GM18507 (cell line): ENCODE measurements at regions not wholly inside any gene's neighbourhood (a gene's known extent, or its start where the extent isn't known, plus 50 kb on each side); places are given as distances from the start of the nearest gene placed in this dataset.

ENCODE experiments used
- DNase-seq: peaks from one replicate; pipeline ENCODE4 v3.0.0; 2011; ENCODE audit warnings: low read depth; ENCODE audit not compliant: insufficient read length; ENCODE audit errors: extremely low spot score
- FAIRE-seq: peaks from 2 replicates; lab custom pipeline; 2011; peaks lifted over from hg19 to GRCh38; lab: Jason Lieb, UNC

DNA sequence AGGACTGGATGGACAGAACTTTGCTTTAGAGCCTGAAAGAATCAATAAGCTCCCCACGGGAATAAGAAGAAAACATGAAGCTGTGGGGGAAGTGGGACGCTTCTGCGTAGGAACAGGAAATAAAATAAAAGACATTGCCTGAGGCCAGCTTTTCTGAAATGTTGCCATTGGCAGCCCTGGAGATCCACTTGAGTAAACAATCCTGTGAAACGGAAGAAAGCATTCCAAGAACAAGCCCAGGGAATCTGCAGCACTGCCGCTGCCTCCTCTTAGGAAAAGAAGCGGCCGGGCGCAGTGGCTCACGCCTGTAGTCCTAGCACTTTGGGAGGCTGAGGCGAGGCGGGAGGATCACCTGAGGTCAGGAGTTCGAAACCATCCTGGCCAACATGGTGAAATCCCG lies 182.3 kb upstream of the RALGAPA2 start:
- FAIRE-seq (no peak), DNase-seq (no peak)

DNA sequence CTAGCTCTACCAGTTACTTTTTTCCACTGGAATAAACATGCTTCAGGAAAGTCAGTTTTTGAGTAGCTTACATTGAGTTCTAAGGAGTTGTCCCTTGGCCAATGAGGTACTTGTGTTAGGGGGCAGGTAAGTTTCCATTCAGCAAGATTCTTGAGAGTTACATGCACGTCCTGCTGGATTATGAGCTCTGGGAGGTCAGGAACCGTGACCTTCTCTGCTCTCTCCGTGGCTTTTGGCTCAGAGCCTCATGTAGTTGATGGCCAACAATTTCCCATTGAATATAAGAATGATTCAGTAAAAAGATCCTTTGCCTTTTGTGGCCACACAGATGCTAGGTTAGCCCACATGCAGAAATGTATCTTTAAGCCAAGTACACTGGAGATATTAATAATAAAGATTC lies 181.8 kb upstream of the RALGAPA2 start:
- DNase-seq (no peak), FAIRE-seq (no peak)

DNA sequence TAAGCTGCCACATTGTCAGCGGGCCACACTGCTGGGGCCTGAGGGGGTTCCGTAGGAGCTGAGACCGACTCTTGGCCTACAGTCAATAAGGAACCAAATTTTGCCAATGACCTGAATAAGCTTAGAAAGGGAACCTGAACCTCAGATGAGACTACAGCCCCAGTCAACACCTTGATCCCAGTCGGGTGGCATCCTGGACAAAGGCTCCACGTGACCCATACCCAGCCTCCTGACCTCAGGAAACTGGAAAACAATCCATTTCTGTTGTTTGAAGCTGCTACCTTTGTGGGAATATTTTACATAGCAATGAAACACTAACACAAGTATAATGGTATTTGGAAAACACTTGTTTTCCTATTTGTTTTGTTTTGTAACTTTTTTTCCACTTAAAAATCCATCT lies 179.9 kb upstream of the RALGAPA2 start:
- DNase-seq (no peak), FAIRE-seq (no peak)

DNA sequence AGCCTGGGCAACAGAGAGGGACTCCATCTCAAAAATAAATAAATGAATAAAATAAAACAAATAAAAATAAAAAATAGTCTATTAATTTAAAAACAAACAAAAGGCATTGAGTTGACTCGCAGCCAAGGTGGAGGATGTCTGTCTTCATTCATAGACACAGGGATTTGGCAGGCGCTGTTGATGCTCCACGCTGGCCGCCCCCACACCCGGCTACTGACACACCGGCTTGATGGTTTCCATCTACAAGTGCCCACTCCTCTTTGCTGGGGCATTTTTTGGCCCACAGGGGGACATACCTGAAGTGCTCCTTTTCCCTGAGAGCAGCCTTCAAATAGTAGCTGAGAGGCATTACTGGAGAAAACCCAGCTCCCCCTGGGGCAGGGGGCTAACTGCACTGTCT lies 178.3 kb upstream of the RALGAPA2 start:
- DNase-seq (no peak), FAIRE-seq (no peak)

DNA sequence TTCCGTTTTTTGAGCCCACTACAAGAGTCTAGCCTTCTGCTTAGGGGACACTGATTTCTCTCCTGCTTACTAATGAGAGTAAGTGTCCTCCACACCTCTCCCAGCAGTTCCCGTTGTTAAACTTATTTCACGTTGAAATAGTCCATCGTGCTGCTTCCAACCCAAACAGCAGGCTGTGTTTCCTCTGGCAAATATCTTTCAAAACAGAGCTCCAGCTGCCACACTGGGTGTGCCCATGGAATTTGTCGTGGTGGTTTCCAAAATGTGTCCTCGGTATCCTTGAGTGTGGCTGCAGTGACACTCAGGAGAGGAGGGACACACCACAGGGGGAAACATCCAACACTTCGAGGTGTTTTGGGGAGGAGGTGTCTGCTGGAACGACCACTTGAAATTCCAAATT lies 176.5 kb upstream of the RALGAPA2 start:
- DNase-seq (no peak), FAIRE-seq (no peak)

DNA sequence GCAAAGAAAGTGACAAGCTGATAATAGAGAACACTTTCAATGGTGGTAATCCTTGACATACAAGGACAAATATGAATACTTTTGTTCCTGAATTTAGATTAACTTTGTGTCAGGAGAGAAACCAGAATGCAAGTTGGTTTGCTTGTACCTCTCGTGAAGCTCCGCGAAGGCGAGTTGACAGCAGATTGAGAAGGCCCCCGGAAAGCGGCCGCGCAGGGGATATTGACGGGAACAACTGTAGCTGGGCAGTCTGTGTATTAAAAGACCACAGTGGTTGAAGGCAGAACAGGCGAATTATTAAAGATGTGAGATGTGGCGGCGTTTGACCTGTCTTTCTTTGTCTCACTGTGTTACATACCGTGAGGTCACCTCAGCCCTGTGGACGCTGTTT lies 175.8 kb upstream of the RALGAPA2 start:
- DNase-seq (no peak), FAIRE-seq (no peak)

DNA sequence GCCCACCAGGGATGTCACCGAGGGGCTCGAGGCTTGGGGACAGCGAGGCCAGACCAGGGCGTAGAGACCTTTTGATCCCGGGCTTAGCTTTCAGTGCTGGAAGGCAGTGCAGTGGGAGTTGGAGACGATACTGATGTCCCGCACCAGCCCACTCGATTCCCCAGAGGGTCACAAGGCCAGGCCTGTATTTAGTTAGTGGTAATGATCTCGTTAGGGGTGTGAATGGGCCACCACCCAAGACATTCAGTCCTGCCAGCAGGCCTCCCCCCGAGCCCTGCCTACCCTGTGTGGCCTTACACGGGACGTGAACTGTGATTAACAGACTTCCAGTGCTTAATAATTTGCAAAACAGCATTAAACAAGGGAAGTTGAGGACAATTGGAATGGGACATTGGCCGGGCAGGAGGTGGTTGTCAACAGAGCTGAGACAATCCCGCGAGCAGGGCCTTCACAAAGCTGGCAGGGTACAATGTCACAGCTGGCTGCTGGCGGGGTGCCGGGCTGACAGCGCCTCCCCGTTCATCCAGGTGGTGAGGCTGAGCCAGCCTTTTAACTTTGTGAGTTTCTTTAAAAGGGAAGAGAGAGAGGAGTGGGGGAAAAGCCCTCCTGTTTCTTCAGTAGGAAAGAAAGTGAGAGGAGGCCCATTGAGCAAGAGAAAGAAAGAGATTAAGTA lies 175.3 kb upstream of the RALGAPA2 start:
- no peak for DNase-seq
- FAIRE-seq, result no peak

DNA sequence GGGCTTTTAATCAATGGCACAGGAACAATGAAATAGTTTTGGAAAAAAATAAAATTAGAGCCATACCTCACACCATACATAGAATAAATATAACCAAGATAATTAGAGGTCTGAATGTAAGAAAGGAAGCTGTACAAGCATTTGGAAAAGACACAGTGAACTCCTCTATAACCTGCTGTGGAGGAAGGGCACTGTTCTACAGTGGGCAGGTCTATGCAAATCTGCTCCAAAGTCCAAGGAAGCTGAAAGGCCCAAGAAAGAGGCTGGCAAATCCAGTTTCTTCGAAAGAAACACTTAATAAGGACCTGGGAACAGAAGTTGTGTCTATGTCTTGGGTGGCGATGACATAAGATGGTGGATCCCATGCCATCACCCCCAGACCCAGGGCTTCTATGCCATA lies 169.4 kb upstream of the RALGAPA2 start:
- no peak for FAIRE-seq

DNA sequence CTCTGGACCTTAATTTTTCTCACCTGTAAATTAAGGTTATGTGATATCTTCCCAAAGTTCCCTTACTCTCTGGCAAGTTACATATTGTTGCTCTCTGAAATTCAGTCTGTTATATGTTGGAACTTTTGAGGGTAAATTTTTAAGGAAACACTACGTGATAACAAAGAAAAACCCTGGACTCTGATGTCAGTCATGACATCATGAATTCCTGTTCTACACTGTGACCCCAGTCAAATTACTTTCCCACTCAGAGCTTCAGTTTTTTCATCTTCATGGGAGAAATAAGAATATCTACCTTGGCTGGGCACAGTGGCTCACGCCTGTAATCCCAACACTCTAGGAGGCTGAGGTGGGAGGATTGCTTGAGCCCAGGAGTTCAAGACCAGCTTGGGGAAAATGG lies 164.6 kb upstream of the RALGAPA2 start:
- no peak for FAIRE-seq
- no peak for DNase-seq

More for the DNA sequence above, 169.4 kb upstream of the RALGAPA2 start:
- DNase-seq, result no peak

DNA sequence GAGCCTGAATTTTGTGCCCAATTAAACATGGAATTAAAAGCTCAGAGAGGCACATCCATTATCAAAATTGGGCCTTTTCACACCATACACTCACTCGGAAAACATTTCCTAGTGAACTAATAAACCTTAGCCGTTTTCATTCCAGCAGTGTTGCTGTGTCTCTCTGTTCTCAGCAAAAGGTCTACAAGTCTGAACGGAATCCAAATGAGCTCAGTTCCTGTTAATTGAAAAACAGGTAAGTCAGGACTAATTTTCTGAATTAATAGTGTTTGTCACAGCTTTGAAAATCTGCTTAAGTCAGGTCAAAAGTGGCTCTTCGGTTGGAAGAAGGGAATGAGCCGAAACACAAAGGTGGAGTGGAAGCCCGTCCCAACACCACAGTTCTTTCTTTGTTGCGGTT lies 163.3 kb upstream of the RALGAPA2 start:
- DNase-seq, result no peak
- no peak for FAIRE-seq

DNA sequence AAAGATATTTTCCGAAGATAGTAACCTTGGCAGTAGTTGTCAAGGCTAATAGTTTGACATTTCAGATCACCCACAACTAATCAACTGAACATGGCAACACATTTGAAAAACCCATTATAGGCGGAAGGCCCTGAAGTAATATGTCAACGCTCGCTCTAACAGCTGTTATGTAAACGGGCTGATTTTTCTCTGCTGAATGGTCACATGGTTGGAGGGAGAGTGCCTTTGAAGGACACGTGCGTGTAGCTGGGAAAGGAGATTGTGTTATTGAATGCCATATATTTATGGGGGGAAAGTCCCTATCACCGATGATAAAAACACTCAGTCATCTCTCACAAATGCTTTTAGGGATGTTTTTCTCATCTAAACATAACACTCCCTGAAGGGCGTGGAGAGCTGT lies 160.0 kb upstream of the RALGAPA2 start:
- DNase-seq (no peak), FAIRE-seq (no peak)

DNA sequence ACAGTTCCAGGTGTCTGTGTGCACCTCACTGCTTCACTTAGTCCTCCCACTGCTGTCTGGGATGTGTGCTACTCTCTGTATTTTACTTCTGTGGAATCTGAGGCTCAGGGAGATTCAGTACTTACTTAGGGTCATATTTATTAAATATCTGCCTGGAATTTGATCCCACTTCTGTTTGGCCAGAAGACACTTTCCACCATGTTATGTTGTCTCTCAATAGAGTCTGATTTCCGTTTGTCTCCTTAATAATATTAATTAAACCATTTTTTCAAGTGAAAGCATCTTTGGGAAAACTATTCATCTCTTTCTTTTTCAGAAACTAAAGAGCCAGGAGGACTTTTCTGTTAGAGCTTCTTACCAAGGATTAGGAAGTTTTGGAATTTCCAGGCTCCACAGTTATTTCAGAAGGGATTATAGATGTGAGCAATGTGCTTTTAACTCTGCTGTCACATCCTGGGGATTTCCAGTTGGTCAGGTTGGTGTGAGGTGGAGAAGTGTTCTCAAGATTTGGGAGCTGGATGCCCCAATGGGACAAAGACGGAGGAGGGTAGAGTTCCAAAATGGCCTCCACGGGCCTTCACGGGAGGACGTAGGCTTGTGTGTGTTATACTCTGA lies 156.8 kb upstream of the RALGAPA2 start:
- DNase-seq (no peak), FAIRE-seq (no peak)

DNA sequence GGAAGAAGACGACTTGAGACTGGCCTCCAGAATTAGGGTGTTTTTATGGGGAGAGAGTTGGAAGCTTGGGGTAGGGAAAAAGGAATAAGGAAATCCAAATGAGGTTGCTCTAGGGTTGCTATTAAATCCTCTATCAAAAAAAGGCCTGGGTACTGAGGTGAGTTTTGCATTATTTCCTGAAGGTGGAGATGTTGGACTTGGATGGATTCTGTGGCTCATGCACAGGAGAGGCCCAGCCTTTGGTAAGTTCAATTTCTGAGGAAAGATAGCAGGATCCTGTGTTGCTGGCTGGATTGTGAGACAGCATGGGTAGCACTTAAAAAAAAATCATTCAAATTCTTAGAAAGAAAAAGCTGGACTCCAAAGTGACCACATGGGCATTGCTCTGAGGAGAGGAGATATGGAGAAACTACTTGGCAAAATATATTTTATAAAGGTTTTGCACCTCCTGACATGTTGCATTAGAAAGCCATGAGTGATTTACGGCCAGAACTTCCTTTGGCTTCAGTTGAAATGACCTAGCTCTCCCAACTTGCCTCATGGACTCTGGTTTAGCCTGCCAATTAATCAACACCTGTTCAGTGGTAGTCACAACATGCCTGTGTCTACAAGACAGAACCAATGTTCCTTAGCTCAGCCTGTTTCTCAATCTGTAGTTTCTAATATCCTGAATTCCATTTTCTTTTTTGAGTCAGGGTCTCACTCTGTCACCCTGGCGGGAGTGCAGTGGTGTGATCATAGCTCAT lies 152.1 kb upstream of the RALGAPA2 start:
- no peak for DNase-seq
- FAIRE-seq, result no peak

DNA sequence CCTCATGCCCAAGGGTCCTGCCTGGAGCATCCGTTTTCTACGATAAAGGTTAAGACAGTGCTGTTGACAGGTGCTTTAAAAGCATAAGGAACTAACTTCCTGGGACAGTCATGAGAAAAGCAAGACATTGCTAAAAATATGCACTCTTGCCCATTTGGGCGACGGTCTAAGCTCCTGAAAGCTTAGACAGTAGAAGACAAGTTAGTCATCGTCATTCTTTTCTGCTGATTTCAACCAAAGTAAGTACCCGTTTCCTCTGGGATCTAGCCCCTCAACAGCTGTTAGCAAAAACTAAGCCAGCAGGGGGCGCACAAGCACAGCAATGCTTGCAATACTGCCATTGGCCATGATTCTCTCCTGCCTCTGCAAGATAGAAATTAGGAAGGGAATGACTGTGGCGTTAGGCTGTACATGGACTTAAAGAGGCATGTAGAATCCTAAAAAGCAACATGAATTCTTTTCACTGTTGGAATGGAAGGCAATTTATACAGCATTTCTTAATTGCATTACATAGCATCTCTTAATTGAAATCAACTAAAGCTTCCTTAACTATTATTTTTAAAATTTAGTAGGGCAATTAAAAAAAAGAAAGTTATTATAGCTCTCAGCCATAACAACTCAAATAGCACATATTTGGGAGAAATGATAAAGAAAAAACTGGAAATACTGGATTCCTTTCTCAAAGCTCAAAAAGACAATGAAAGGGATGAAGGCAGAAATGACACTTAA lies 147.8 kb upstream of the RALGAPA2 start:
- DNase-seq (peak; percentile 51), FAIRE-seq (peak; percentile 83)

DNA sequence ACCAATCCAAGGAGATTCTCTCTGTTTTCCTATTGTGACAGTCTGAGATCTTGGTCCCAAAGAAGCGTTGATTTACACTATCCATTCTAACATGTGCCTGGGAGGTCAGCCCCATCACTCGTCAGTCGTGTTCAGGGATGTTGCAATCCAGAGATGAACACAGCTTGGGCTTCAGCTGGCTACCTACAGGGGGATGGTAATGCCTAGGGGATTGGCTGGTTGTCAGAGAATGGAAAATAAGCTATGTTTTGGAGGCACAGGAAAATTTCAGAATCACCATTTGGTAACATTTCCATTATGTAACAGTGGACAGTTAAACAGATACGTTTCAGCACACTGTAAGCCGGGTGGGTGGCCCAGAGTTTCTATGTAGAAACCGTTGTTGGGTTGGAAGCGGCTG lies 147.1 kb upstream of the RALGAPA2 start:
- DNase-seq (no peak), FAIRE-seq (no peak)

DNA sequence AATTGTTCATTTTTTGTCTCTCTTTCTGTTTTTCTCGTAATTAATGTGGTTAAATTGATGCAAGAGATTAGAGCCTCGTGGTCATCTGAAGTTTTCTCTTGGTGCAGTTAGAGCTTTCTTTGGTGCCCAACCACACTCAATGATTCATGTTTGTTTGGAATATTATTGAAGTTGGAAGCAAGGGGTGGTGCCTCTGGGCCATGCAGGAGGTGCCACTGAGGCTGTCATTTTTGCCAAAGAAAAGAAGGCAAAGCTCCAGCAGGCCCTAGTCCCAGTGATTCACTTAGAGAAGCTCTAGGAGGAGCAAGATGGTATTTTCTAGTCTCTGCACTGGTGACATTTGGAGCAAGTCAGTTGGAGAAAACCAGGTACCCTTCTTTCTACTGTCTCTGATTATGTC lies 144.5 kb upstream of the RALGAPA2 start:
- FAIRE-seq (no peak), DNase-seq (no peak)

DNA sequence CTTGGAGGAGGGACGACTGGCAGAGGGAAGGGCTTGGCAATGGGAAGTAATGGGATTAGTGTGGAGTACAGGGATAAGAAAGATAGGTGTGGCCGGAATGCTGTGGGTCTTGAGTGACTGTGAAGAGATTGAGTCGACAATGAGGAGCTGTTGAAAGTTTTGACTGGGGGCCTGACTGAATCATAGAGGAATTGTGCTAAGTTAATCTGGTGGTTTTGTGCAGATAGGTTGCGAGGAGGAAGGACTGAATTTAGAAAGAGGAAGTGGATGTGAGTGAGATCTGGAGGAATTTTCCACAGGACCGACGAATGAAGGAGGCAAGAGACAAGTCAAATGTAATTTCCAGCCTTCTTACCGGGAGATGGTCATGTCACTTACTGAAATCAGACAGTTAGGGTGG lies 143.9 kb upstream of the RALGAPA2 start:
- DNase-seq, result no peak
- FAIRE-seq, result no peak

DNA sequence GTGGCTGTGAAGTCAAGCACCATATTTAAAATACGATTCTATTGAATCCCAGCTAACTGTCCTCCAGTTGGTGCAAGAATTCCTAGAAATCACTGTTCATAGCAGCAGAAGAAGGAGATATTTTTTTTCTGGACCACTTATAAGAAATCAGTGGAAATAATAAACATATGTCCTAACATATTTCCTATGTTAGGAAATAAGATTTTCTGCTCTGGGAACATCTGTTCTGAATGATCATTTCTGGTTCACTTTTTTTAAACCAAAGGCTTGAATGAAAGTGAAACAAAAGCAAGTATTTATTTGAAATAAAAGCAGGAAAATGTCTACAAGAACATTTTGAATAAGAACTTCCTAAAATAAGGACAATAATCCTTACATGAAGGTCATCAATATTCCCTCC lies 138.9 kb upstream of the RALGAPA2 start:
- FAIRE-seq (no peak), DNase-seq (no peak)

DNA sequence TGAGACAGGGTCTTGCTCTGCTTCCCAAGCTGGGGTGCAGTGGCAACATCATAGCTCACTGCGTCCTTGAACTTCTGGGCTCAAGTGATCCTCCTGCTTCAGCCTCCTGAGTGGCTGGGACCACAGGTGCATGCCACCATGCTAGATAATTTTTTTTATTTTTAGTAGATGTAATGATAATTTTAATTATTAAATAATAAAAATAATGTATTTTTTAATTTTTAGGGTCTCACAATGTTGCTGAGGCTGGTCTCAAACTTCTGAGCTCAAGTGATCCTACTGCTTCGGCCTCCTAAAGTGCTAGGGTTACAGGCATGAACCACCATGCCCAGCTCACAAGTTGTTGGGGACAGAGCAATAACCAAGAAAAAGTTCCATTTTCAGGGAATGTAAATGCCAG lies 138.0 kb upstream of the RALGAPA2 start:
- FAIRE-seq, result no peak

DNA sequence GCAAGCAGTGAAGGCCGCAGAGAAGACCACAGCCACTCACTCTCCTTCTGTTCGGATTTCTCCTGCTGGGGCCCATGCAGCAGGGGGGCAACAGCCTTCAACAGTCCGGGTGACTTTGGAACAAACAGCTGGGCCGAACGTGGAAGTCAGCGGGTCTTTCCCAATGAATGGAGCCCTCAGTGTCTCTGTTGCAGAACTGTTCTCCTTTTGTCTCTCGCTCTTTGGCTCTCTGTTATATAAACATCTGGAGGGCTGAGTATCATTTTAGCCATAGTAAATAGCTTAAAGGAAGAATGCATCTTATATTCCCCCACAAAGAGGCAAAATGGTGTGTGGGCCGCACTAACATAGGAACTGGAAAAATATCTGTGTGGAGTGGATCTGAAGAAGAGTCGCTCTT lies 136.7 kb upstream of the RALGAPA2 start:
- no peak for FAIRE-seq
- DNase-seq, result no peak

More for the DNA sequence above, 138.0 kb upstream of the RALGAPA2 start:
- no peak for DNase-seq
